Fibroblast of skin of left biceps (primary cell): ENCODE measurements at regions not wholly inside any gene's neighbourhood (a gene's known extent, or its start where the extent isn't known, plus 50 kb on each side); places are given as distances from the start of the nearest gene placed in this dataset.
"Not testable (repeated sequence)": the region's sequence is repeated elsewhere in the genome, so short reads cannot be mapped to it uniquely, and the experiment has no call there.

Source experiments
- DNase-seq, 2 experiments: peaks; one replicate each; pipeline ENCODE4 v3.0.0-alpha.2; 2013; ENCODE audit warnings: low read depth in 2 of 2

DNA sequence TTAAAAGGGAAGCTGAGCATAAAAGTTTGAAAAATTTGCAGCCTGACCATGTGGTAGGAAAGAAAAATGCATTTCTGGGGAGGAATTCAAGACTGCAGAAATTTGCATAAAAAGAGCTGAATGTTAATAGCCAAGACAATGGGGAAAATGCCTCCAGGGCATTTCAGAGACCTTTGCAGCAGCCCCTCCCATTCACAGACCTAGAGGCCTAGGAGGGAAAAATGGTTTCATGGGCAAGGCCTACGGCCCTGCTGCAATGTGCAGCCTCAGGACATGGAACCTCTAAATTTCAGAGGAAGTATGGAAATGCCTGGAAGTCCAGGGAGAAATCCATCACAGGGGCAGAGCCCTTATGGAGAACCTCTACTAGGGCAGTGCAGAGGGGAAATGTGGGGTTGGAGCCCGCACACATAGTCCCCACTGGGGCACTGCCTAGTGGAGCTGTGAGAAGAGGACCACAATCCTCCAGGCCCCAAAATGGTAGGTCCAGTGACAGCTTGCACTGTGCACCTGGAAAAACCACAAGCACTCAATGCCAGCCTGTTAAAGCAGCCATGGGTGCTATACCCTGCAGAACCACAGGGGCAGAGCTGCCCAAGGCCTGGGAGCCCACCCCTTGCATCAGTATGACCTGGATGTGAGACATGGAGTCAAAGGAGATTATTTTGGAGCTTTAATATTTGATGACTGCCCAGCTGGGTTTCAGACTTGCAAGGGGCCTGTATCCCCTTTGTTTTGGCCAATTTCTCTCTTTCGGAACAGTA, 243.8 kb downstream of the DNAJB9 start:
- DNase-seq = no peak

DNA sequence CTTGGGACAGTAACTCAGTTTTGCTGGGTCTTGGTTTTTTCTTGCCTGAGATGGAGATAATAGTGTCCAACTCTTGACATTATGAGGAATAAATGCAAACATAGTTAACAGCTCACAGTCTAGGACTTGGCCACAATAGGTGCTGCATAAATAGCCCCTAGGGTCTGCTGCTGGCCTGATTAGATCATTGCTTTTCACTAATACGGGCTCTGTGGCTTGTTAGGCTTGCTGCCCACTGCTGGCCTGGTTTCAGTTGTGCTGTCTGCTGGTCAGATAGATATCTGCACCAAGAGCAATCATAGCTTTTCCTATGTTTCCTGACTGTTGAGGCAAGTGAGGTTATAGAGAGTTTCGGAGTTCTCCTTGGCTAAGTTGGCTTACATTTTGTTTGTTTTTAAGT, 246.1 kb downstream of the DNAJB9 start:
- DNase-seq = no peak

DNA sequence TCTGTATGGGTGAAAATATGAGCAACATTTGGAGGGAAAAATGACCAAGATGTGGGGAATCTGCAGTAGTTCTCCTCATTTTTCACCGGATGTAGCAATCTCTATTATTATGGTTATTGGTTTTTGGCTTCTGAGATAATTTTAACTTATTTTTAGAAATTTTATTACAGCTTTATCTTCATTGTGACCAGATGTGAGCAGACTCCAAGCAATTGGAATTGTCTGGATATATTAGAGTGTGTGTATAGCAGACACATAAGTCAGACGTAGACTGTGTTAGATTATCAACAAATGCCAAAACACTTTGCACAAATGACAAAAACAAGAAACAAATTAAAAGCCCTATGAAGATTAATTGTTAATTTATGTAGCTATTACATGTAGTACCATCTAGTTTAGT, 249.1 kb downstream of the DNAJB9 start:
- DNase-seq = no peak

DNA sequence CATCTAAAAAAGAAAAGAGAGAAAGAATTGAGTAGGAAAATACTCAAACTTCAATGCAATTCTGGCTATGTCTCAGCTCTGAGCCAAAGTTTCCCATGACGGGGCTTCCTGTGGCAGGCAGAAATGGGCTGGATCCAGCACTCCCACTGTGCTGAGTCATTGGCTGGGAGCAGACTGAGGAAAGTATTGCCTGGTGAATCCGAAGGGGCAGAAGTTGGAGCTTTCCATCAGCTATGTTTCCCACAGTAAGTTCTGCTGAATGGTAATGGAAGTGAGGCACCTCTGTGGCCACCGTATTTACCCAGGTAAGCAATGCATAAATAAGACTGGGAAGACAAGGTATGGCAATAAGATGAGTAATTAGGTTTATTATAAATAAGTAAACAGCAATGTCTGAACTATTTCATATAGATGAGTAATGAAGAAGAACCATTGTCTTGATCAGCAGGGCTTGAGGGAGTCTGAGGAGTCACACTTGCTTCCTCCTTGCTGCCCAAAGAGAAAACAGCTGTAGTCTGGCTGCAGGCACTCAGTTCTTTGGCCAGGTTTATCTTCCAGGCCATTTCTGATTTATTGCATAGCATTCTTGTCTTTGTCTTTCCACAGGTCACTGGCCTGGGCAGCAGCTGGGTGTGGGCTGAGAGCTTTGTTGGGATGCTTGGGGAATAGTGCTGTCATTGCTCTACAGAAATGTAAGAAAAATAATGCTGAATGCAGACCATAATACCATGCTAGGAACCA, 255.3 kb downstream of the DNAJB9 start:
- peak; percentile 50 to 56 for DNase-seq

GRCh38 chr7:108825581-108825909, 255.9 kb downstream of the DNAJB9 start:
- DNase-seq = no peak

DNA sequence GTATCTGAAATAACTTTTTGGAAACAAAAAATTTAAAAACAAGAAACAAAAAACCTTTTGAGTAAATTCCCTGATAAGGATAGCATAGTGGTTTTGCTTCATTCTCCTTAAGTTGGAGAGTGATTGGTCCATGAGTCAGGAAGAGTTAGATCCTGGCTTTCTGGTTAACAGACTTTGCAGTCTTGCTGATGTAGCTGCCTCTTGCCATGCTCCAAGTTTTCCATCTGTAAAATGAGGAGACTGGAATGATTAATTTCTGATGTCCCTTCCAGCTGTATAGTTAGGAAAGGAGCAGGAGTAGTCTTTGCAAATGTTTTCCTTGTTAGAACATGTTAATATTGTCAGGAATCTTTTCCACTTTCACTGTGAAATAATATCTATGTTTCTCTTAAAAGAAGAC, 266.6 kb downstream of the DNAJB9 start:
- DNase-seq = peak in 1 of 2 experiments; percentile 9

GRCh38 chr7:108838198-108838597, 268.5 kb downstream of the DNAJB9 start:
- no peak for DNase-seq

DNA sequence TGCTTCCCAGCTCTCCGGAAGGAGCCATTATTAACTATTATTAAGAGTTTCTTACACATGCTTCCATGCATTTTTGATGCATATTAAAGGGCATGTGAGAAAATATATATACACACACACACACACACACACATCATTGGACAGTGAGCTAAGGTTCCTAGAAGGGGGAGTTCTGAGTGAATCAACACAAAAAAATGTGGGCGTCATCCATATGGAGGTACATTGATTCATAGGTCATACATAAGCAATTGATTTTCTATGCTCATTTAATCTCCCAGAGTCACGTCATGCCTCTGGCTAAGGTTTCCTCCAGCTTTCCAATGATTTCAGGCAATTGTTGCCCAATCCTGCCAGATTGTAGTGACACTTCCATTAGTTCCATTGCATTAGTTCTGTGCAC, 269.4 kb downstream of the DNAJB9 start:
- peak; percentile 47 to 49 for DNase-seq

DNA sequence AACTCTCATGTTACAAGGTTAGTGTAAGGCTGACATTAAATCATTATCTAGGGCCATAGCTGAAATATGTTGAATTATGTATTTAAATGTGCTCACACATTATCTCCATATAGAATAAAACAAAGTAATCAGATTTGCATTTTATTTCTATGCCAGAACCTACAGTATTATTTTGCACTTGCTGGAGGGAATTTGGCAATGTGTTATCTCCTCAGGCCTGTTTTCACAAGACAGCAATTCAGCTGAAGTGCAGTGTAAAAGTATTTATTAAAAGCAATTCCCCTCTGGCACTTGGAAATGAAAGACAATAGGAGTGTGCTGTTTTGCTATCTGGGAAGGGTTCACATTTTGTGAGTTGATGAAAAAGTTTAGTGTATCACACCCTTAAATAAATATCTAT, 276.3 kb downstream of the DNAJB9 start:
- no peak for DNase-seq

DNA sequence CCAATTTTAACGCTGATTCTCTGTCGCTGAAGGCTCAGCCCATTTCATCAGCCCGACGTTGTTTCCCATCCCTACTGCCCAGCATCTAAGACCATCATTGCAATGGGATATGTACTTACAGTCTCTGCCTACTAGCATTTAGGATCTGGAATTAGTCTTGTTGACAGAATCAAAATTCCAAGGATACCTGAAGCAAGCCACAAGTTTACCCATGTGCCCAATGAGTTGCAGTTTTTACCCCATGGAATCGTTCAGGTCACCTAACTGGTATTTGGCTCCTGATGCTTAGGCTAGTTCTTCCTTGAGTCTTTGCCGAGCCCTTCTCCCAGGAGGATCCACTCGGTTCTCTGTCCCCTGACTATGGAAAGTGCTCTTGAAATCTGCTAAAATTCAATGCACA, 276.8 kb downstream of the DNAJB9 start:
- no peak for DNase-seq

DNA sequence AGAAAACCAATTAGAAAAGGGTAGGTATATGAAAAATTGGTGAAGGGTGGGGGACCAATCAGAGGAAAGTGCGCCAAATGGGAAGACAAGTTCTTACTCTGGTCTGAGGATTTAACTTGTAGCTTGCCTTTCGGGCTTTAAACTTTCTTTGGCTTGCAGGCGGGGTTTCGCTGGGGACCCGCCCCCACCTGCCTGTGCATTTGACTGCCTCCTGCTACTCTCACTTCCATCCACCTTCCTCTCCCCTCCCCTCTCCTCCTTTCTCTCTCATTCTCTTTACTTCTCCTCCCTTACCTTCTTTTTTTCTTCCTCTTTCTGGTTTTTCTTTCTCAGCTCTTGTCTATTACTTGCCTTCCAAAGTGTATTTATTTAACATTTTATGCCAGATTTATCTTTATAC, 278.8 kb downstream of the DNAJB9 start:
- DNase-seq = no peak

- no peak for DNase-seq
These were observed 290.9 kb downstream of the DNAJB9 start for GRCh38 chr7:108860615-108861014.

DNA sequence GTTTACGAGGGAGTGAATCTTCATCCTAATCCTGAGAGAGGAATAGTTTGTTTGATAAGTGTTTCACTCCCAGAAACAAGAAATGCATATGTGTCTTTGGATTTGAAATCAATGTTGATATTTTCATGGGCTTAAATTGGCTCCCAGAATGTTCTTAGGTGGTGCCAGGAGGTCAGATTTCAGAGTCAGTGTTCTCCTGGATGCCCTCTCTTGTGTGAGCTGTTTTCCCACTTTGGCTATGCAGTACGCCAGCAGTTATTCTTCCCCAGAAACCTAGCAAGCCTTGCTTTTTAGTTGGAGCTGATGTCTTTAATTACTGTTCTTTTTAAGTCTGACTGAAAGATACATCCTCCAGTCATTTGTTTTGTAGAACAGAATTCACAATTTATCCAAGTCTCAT, 291.4 kb downstream of the DNAJB9 start:
- no peak for DNase-seq

GRCh38 chr7:108863227-108863848, 293.7 kb downstream of the DNAJB9 start:
- no peak for DNase-seq

DNA sequence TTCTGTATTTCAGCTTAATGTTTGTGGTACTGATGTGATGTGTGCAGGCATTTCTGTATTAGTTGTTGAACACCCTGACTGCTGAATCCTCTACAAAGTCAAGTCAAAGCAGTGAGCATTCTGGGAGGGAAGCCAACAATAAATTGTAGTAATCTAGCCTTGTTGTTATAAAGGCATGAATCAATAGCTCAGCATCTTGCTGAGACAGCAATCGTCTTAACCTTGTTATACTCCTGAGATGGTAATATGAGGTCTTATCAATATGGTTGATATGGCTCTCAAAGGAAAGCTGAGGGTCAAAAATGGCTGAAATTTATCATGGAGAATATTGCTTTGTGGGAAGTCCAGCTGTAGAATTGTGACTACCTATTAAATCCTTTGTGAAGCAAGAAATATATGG, 299.4 kb downstream of the DNAJB9 start:
- DNase-seq = no peak

DNA sequence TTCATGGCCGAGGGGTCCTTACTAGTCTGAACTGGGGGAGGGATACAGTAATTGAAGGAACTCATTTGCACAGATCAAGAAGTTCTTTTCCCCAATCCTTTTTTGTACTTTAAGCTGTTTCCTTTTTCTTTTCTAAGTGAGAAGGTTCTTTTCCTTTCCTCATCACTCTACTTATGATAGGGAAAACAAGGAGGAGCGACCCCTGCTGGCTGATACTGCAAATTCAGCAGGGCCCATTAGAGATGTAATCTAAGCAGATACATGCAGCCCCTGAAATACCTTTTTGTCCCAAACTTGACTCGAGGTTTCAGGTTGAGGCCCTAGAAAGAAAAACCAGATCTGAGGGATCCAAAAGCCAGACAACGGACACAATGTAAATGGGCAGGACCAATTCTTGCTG, 305.5 kb downstream of the DNAJB9 start:
- no peak for DNase-seq

DNA sequence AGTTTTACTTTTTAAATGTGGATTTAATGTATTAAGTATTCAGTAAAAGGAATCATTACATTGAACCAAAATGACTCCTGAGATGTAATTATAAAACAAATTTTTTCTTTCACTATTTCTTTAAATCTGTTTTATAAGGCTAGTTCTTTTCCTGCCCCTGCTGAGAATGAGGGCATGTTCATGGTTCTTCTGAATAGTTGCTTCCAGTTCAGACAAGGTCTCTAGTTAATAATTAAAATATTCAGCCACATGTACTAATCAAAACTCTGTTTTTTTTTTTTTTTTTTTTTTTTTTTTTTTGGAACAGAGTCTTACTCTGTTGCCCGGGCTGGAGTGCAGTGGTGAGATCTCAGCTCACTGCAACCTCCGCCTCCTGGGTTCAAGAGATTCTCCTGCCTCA, 321.2 kb downstream of the DNAJB9 start:
- no peak for DNase-seq

- no peak for DNase-seq
These were observed 338.8 kb downstream of the DNAJB9 start for GRCh38 chr7:108908456-108908855.

DNA sequence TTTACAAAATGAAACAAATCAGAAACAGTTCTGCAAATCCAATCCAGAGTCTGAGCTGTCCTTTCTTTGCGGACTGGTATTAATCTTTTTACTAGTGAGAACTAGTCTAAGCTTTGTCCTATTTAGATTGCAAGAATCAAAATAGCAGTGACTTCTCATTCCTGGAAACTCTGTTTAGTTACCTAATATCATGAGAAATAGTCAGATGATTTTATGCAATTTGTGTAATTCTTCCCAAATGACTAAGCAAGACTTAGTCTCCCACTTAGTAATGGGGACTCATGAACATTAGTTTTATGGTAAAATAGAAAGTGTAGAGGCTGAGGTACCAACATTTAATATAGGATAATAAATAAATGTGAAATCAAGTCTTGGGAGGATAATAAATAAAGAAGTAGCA, 341.3 kb downstream of the DNAJB9 start:
- no peak for DNase-seq

GRCh38 chr7:108920490-108920889, 350.8 kb downstream of the DNAJB9 start:
- no peak for DNase-seq

GRCh38 chr7:108943048-108943447, 373.4 kb downstream of the DNAJB9 start:
- not testable (repeated sequence) for DNase-seq

GRCh38 chr7:108947526-108947925, 377.9 kb downstream of the DNAJB9 start:
- DNase-seq = no peak

GRCh38 chr7:108972004-108972403, 402.3 kb downstream of the DNAJB9 start:
- no peak for DNase-seq
